BJ (cell line): ENCODE measurements at regions not wholly inside any gene's neighbourhood (a gene's known extent, or its start where the extent isn't known, plus 50 kb on each side); places are given as distances from the start of the nearest gene placed in this dataset.

Source experiments
- CTCF ChIA-PET: fragments of 350-600 bp; formaldehyde crosslinking; extraction: SDS; loops from one replicate; lab custom pipeline; 2021; ENCODE audit warnings: antibody characterized with exemption, inconsistent platforms; lab: Yijun Ruan, JAX
- POLR2A ChIA-PET: fragments of 300-600 bp; sonication (Branson Sonifier 250); formaldehyde crosslinking; extraction: SDS; loops from one replicate; lab custom pipeline; 2021; ENCODE audit warnings: antibody characterized with exemption; lab: Charles Lee
- DNase-seq: peaks from one replicate; pipeline ENCODE4 v3.0.0-alpha.2; 2011; ENCODE audit warnings: low read depth
- H3K27me3 ChIP-seq: 2 replicates; pipeline ENCODE4 v1.6.0; 2011; ENCODE audit warnings: low read length; ENCODE audit not compliant: control insufficient read depth, insufficient read depth
- H3K36me3 ChIP-seq: 2 replicates; pipeline ENCODE4 v1.5.1; 2011; ENCODE audit warnings: low read length; ENCODE audit not compliant: control insufficient read depth, insufficient read depth
- H3K4me3 ChIP-seq: 2 replicates; pipeline ENCODE4 v1.5.1; 2011; ENCODE audit warnings: low read depth, mild to moderate bottlenecking, control low read depth, low read length
- TF ChIP-seq, protein P1 (sequence below): IDR thresholded peaks from 2 replicates; pipeline ENCODE4 v1.5.1; 2011; ENCODE audit warnings: low read depth, mild to moderate bottlenecking, control low read depth, inconsistent platforms, low read length, moderate library complexity; ENCODE audit not compliant: insufficient read depth

GRCh38 chr21:18759267-18759666 lies 355.7 kb upstream of the TMPRSS15 start:
- H3K4me3 ChIP-seq: no peak overlapping the region
- CTCF ChIA-PET: no interaction called here
- TF ChIP-seq, protein P1, sequence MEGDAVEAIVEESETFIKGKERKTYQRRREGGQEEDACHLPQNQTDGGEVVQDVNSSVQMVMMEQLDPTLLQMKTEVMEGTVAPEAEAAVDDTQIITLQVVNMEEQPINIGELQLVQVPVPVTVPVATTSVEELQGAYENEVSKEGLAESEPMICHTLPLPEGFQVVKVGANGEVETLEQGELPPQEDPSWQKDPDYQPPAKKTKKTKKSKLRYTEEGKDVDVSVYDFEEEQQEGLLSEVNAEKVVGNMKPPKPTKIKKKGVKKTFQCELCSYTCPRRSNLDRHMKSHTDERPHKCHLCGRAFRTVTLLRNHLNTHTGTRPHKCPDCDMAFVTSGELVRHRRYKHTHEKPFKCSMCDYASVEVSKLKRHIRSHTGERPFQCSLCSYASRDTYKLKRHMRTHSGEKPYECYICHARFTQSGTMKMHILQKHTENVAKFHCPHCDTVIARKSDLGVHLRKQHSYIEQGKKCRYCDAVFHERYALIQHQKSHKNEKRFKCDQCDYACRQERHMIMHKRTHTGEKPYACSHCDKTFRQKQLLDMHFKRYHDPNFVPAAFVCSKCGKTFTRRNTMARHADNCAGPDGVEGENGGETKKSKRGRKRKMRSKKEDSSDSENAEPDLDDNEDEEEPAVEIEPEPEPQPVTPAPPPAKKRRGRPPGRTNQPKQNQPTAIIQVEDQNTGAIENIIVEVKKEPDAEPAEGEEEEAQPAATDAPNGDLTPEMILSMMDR: no peak
- no peaks in the 10 kb centered on the region for H3K27me3 ChIP-seq
- H3K36me3 ChIP-seq: no peaks in the 10 kb centered on the region
- POLR2A ChIA-PET: no interaction called here
- DNase-seq: no peak

- H3K36me3 ChIP-seq: no peaks in the 10 kb centered on the region
- H3K27me3 ChIP-seq: no peaks in the 10 kb centered on the region
- ChIA-PET CTCF (no interaction called here), POLR2A (no interaction called here)
- no peak for DNase-seq
- TF ChIP-seq, protein P1: no peak
- H3K4me3 ChIP-seq: no peak overlapping the region
Measured at GRCh38 chr21:18759751-18760161, 356.2 kb upstream of the TMPRSS15 start.

DNA sequence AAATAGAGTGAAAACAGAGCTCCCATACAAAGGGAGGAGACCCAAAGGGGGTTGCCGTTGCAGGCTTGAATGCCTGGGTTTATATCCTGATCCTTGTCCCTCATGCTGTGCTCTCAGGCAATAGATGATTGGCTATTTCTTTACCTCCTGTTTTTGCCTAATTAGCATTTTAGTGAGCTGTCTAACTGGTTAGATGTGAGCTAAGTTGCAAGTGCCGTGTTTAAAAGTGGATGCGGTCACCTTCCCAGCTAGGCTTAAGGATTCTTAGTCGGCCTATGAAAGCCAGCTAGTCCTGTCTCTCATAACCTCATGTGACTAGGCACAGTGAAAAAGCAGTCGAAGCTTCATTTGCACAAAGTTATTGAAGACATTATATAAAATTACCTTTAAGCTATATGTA lies 356.7 kb upstream of the TMPRSS15 start:
- Histone ChIP-seq H3K4me3 (no peak overlapping the region), H3K36me3 (no peaks in the 10 kb centered on the region), H3K27me3 (no peaks in the 10 kb centered on the region)
- no peak for DNase-seq
- CTCF ChIA-PET: no interaction called here
- POLR2A ChIA-PET: no interaction called here
- TF ChIP-seq, protein P1: no peak

DNA sequence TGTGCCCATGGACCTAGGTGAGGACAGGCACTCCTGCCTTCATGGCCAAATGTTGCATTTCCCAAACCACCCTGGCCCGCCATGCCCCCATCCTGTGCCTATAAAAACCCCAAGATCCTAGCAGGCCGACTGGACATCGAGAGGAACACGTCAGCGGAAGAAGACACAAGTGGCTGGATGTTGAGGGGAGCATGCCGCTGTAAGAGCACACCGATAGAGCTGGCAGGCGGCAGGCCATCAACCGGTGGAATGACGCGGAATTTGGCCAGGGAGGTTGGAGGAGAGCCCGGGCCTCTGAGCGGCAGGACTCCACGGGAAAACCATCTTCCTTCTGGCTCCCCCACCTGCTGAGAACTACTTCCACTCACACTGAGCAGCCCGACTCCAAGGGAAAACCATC lies 361.1 kb upstream of the TMPRSS15 start:
- H3K36me3 ChIP-seq: no peaks in the 10 kb centered on the region
- no peak for DNase-seq
- H3K4me3 ChIP-seq: no peak overlapping the region
- TF ChIP-seq, protein P1: no peak
- H3K27me3 ChIP-seq: no peaks in the 10 kb centered on the region
- ChIA-PET CTCF (no interaction called here), POLR2A (no interaction called here)

GRCh38 chr21:18769599-18769998 lies 366.0 kb upstream of the TMPRSS15 start:
- no peak overlapping the region for H3K4me3 ChIP-seq
- ChIA-PET CTCF (no interaction called here), POLR2A (no interaction called here)
- no peaks in the 10 kb centered on the region for H3K36me3 ChIP-seq
- TF ChIP-seq, protein P1: no peak
- no peaks in the 10 kb centered on the region for H3K27me3 ChIP-seq
- no peak for DNase-seq
